ENCODE measurements at regions not wholly inside any gene's neighbourhood (a gene's known extent, or its start where the extent isn't known, plus 50 kb on each side); places are given as distances from the start of the nearest gene placed in this dataset.

- no peak for TF ChIP-seq POLR2A (IDR thresholded peaks at IDR 0.05)
- TF ChIP-seq CTCF (IDR thresholded peaks at IDR 0.05) = no peak
These were observed 312.2 kb downstream of the ALG10 start for GRCh38 chr12:34334538-34334937.

Measured in thyroid gland (tissue), 4 donors.